Skin of body (tissue), 1 donor: ENCODE measurements at regions not wholly inside any gene's neighbourhood (a gene's known extent, or its start where the extent isn't known, plus 50 kb on each side); places are given as distances from the start of the nearest gene placed in this dataset.
A peak's percentile ranks its signal among the peaks of the same experiment; 100 is the strongest.

Experiments used
- DNase-seq: peaks from one replicate; lab custom pipeline; 2025; lab: John Stamatoyannopoulos, UW

DNA sequence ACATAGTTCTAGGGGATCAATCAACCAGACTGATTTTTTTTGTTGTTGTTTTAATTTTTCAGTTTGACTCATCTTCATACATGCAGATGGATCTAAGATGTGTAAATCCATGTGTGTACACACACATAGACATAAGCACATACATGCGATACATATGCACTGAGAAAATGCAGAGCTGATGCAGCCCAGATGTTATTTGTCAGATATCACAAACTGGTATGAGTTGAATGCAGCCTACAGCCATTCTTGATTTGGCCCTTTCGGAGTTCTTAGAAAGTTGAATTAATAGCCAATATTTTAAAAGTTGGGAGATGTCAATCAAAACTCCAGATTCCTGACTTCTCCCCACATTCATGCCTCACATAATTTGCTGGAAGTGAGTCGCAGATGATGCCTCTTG, 180.4 kb downstream of the SPATA18 start:
- DNase-seq, result no peak

- peak; percentile 85 for DNase-seq
Observed at GRCh38 chr4:52234561-52235440, 183.7 kb downstream of the SPATA18 start.

- DNase-seq, result no peak
Observed at GRCh38 chr4:52235552-52236201, 184.6 kb downstream of the SPATA18 start.

DNA sequence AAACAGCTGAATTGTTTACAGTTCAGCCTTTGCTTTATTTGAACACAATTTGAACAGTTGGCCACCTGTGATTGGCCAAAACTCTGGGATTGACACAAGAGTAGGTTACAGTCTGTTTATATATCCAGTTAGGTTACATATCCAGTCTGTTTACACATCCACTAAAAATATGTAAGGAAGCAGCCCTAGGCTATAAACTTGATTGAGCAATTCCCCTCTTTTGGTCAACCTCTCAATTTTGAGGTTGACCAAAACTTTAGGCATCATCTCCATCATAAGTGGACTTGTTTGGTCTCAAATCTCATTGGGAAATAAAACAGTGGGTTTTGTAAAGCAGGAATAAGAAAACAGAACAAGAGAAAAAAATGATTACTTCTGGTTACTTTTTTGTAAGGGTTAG, 190.8 kb downstream of the SPATA18 start:
- DNase-seq, result no peak

DNA sequence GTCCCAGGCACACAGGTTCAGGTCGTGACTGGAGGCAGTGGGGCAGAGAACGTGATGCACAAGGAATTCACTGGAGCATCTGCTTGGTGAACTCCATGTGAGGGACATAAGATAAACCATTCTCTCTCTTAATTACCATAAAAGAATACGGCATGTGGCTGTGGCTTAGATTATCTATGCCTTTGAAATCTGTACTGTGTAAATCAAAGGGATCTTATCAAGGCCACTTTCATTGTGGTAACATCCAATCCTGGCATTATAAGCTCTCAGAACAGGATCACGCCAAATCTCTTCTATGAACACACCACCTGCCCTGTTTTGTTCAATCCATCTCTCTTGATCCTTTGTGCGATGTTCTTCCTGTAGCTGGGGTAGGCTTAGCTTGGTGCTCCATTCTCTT, 192.3 kb downstream of the SPATA18 start:
- no peak for DNase-seq

DNA sequence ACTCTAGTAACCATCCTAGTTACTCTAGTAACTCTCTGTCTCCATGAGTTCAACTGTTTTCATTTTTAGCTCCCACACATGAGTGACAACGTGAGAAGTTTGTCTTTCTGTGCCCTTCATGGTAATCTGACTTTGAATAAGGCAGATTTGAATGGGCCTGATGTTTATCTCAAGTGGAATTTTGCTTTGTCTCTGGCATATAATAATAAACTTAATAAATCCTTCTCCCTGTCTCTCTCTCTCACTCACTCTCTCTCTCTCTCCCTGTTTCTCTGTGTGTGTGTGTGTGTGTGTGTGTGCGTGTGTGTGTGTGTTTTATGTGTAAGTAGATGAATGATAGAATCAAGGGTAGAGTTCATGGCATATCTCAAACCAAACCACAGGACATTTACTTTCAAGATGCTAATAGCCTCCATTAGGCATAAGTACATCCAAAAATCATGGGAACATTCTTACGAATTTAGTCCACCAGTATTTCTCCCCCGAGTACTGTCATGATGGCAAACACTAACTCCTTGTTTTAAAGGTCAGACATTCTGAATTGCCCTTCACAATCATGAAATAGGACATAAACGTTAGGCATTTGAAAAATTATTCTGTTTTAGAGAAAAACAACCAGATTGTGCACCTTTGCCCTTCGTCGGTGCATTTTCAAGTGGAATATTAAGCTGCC, 193.1 kb downstream of the SPATA18 start:
- DNase-seq, result peak; percentile 4

- DNase-seq, result peak; percentile 23
Observed at GRCh38 chr4:52244848-52245247, 193.7 kb downstream of the SPATA18 start.

- no peak for DNase-seq
Observed at GRCh38 chr4:52246827-52247226, 195.7 kb downstream of the SPATA18 start.

DNA sequence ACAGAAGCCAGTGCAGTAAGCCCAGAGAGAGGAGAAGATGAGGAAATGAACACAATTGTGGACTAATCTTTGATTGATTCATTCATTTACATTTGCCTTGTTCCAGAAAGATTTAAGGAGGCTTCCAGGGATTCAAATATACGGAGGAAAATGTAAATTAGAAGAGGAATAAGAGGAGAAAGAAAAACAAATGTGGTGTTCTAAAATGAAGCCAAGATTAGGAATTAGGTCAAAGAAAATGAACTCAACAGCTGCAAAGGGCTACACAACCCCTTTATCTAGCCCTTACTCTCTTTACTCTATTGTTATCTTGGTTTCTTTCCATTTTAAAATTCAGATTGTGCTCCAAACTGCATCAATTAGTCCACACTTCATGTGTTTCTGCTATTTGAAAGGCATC, 196.8 kb downstream of the SPATA18 start:
- DNase-seq, result no peak

DNA sequence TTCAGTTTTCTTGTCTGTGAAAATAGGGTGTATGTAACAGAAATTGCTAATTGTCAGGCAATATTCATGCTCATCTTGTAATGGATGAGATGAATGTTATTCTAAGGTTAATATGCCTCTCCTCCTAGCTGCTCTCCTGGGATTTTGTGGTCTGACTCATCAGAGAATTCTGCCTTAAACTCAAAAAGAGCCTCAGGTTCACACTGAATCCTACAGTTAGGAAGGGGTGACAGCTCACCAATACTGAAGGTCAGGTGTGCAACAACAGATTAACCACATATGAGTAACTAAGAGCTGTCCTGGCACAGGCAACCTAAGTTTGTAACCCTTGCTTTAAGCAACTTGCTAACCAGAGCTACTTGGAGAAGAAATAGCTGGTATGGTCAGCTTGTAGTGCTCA, 197.7 kb downstream of the SPATA18 start:
- no peak for DNase-seq

GRCh38 chr4:52249581-52249980, 198.5 kb downstream of the SPATA18 start:
- no peak for DNase-seq

DNA sequence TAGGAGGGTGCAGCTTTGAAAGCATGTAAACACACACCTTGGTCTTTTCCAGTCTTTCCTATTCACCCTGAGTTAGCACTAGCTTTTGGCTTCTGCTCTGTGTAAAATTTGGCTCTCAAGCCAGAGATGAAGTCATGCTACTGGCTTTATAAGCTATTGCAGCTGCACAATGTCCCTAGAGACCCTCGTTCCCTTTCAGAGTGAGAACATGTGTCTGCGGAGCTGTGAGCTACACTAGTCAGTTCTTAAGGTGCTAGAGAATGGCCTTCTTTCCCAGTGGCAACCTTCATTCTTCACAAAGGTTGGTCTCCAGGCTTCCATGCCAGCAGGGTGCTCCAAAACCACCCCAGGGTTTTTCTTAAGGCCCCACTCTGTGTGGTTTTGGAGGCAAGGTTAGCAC, 199.1 kb downstream of the SPATA18 start:
- DNase-seq, result peak; percentile 95

- DNase-seq, result no peak
Observed at GRCh38 chr4:52251864-52252263, 200.8 kb downstream of the SPATA18 start.

DNA sequence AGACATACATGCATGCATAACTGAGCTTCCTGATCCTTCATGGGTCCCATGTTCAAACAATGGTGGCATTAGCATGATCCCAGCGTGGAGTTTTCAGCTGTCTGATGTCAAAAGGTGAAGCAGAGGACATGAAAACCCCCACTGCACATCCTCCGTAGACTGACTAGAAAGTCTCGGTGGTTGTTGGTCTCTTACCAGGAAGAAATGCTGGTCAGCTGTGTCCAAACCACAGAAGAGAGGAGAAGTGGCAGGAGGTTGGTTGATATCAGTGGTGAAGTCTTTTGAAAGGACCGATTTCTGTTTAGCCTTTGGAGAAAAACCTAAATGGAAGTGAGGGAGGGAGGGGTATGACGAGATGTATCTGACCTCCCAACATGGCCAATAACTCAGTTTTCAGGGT, 201.9 kb downstream of the SPATA18 start:
- no peak for DNase-seq

- DNase-seq, result no peak
Observed at GRCh38 chr4:52256522-52256921, 205.4 kb downstream of the SPATA18 start.

DNA sequence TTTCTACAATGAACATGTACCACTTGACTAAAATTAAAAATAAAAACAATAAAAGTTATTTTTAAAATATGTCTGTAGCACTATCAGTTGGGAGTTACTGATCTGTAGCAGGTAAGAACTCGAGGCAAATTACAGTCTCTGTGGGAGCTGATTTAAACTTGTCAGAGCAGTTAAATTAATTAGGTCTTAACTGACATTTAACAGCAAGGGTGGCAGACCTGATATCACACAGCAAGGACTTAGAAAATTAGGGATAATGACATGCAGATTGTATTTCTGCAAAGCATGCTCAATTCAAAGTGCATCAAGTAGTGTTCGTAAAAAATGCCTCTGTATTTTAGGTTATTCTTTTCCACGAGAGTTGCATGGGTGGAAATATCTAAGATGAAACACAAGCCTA, 208.9 kb downstream of the SPATA18 start:
- DNase-seq, result no peak

- DNase-seq, result peak; percentile 59
Observed at GRCh38 chr4:52260514-52261210, 209.6 kb downstream of the SPATA18 start.

- DNase-seq, result no peak
Observed at GRCh38 chr4:52263607-52264006, 212.5 kb downstream of the SPATA18 start.

GRCh38 chr4:52265781-52266525, 214.8 kb downstream of the SPATA18 start:
- DNase-seq, result no peak

GRCh38 chr4:52266537-52267137, 215.5 kb downstream of the SPATA18 start:
- DNase-seq, result no peak

DNA sequence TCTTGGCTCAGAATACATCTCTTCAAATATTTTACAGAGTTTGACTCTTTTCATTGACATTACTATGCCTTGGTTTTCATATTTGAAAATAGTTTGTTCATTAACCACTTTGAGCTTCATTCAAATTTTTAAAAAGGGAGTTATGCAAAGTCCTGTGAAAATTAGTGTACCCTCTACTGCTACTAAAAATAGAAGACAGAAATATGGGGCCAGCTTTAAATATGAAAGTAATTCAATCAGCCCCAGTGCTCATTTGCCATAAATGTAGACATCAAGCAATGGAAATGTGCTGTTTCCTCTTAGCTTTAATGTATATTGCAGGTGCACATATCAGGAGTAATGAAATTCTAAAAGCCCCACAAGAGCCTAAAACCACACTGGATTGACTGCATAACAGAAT, 218.7 kb downstream of the SPATA18 start:
- no peak for DNase-seq
